ENCODE measurements at regions not wholly inside any gene's neighbourhood (a gene's known extent, or its start where the extent isn't known, plus 50 kb on each side); places are given as distances from the start of the nearest gene placed in this dataset.

DNA sequence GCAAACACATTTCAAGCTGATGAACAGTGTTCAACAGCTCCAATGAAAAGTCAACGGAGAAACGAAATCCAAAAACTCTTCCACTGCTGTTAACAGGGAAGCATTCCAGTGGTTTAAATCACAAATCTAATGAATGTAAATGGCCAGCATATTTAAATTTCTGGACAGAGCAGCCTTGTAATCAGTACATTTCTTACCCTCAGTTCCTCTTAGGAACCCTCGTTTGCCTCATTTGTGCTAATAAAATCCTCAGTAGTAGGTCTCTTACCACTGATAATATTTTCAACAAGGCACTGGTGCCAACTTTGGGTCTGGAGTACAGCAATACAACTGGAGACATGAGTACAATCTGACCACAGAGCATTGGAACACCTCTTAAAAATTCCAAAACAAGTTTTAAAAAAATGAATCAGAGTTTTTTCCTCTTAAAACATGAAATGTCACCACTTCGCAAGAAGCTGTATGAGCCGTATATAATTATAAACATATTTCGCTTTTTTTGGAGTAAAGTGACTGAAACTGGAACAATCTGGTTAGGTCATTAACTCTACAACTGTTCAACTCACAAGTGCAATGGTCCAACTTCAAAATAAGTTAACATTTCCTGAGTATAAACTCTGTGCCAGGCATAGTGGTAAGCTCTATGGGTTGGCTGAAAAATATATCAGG, 211.2 kb downstream of the CPEB2 start:
- Histone ChIP-seq H3K4me3 (no peak overlapping the region), H3K27me3 (no peaks in the 10 kb centered on the region), H3K4me2 (no peak overlapping the region), H3K36me3 (no peaks in the 10 kb centered on the region), H3K4me1 (peaks cover 0 to 8% (median 5%) of the 10 kb centered on the region in 10 experiments; a peak in 10 of 20 replicates), H3K27ac (no peak overlapping the region), H3K9ac (no peak overlapping the region), H4K20me1 (no peaks in the 10 kb centered on the region), H3K9me3 (replicated peaks in 1 of 11) (peaks cover 0 to 2% (median 0%) of the 10 kb centered on the region in 11 experiments; a peak in 3 of 22 replicates)
- no peak for TF ChIP-seq Cebpa-rat (IDR thresholded peaks at IDR 0.05)

DNA sequence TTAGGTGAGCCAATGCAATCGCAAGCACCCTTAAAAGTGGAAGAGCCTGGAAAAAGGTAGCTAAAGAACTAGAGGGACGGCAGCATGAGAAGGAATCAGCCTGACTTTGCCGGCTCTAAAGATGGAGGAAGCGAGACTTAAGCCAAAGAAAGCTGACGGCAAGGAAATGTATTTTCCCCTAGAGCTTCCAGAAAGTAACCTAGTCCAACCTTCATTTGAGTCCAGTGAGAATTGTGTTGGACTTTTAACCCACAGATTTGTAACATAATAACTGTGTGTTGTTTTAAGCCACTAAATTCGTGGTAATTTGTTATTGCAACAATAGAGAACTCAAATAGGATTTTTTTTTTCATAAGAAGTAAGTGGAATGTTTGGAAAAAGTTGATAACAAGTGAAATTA, 212.7 kb upstream of the C1QTNF7 start:
- Histone ChIP-seq H4K20me1 (no peaks in the 10 kb centered on the region), H3K9me3 (replicated peaks in 1 of 11) (no peaks in the 10 kb centered on the region), H3K4me3 (no peak overlapping the region), H3K27ac (no peak overlapping the region), H3K27me3 (no peaks in the 10 kb centered on the region), H3K36me3 (no peaks in the 10 kb centered on the region), H3K9ac (no peak overlapping the region), H3K4me2 (no peak overlapping the region), H3K4me1 (peaks cover 0 to 8% (median 5%) of the 10 kb centered on the region in 10 experiments; a peak in 10 of 20 replicates)
- no peak for TF ChIP-seq Cebpa-rat (IDR thresholded peaks at IDR 0.05)

DNA sequence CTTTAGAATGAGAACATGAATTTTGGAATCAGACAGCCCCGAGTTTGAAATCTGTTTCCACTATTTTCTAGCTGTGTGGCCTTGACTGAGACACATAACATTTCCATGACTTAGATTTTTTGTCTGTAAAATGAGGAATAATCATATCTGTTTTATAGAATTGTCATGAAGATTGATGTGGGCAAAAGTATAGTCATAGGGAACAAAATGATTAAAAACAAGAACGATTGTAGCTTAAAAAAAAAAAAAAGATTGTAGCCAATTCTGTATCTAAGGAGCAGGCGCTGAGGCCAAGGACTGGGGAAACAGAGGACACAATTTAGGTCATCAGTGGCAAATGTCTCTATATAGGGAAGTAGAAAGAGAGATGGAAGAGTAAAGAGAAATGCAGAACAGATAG, 201.6 kb upstream of the C1QTNF7 start:
- H4K20me1 ChIP-seq, result no peaks in the 10 kb centered on the region
- no peak overlapping the region for H3K9ac ChIP-seq
- no peak overlapping the region for H3K4me3 ChIP-seq
- H3K36me3 ChIP-seq, result no peaks in the 10 kb centered on the region
- H3K9me3 ChIP-seq (replicated peaks in 1 of 11), result no peaks in the 10 kb centered on the region
- no peak overlapping the region for H3K27ac ChIP-seq
- H3K4me2 ChIP-seq, result no peak overlapping the region
- TF ChIP-seq Cebpa-rat (IDR thresholded peaks at IDR 0.05), result no peak
- H3K4me1 ChIP-seq, result no peaks in the 10 kb centered on the region
- H3K27me3 ChIP-seq, result no peaks in the 10 kb centered on the region

DNA sequence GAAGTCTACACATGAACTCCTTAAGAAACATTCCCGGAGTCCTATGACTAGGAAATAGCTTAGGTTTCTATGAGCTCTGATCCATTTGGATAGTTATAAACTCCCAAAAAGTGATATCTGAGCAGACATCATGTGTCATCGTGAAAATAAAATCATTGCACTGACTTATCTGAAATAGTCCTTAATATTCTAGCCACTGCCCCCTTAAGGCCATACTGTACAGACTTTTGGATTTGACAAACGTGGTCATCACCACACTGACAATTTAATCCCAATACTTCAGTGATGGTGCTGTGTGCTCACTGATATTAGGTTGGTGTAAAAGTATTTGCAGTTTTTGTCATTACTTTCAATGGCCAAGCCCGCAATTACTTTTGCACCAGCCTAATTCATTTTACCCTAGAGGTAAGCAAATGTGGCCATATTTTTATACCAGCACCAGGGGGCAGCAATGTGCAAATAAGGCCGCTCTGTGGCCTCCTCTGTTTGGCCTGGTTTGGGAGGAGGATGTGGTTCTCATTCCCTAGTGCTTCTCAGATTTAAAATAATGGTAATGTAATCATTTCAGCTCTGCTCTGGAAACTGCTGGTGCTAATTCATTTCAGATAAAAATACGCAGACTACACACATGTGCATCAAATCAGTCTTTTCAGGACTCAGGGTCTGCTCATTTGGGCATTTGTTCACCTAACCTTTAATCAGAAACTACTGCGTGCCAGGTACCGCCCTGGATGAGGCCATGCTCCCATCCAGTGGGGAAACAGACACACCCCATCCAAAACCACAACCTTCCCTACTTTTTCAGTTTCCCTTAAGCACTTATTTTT, 196.4 kb upstream of the C1QTNF7 start:
- H3K4me2 ChIP-seq, result no peak overlapping the region
- H3K9me3 ChIP-seq (replicated peaks in 1 of 11), result no peaks in the 10 kb centered on the region

DNA sequence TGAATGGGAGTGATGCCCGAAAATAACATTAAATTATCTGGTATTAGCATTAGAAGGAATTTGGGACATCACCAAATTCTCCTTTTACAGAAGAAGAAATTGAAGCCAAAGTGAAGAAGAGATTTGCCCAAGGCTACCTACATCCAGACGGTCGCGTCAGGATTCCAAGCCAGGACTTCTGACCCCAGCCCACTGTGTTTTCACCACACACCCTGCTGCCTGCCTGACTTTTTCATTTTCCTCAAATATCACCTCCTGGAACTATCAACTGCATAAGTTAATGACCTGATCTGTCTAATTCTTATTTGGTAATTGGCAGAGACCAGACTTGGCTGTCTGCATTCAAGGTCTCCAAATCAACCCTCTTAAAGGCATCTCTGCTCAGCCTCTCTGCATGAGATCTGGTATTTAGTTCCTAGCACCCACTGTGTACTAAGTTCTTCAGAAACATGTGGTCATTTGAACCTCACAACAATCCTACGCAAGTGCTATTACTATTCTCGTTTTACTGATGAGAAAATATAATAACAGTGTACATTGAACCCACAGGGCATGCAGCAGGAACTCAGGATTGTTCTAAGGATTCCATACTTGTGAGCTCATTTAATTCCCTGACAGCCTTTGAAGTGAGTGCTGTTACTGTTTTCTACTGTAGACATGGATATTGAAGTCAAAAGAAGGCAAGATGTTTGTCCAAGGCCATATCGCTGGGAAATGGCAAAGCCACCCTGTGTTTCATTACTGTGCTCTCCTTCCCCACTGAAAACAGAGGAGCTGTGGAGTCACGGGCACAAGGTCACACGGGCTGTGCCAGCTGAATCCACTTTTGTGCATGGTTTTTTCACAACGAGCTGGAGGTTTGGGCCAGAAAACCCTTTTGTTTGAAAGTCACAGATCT, 195.2 kb upstream of the C1QTNF7 start:
- no peaks in the 10 kb centered on the region for H4K20me1 ChIP-seq

More for the DNA sequence above, 196.4 kb upstream of the C1QTNF7 start:
- Histone ChIP-seq H3K4me3 (no peak overlapping the region), H3K36me3 (no peaks in the 10 kb centered on the region), H3K27ac (no peak overlapping the region), H3K27me3 (no peaks in the 10 kb centered on the region), H3K4me1 (peaks cover 11 to 37% (median 21%) of the 10 kb centered on the region in 10 experiments), H3K9ac (no peak overlapping the region), H4K20me1 (no peaks in the 10 kb centered on the region)
- TF ChIP-seq Cebpa-rat (IDR thresholded peaks at IDR 0.05), result no peak

DNA sequence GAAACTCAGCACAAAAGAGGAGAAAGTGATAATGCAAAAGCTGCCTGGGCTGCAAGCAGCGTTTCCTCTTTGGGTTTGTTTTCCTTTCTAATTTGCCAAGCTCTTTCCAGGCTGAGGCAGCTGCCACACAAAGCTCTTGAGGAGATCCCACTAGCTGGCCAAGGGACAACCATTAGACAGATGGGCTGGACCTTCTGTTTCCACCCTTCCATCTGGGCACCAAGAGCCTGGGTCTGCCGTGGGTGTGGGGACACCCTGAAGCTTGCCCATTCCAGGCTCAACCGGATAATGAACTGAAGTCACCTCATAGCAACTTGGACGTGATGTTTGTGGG, 194.6 kb upstream of the C1QTNF7 start:
- H3K27me3 ChIP-seq, result no peaks in the 10 kb centered on the region
- peak overlapping the region in 5 of 11 experiments; percentile 12 to 45 (median 33); a peak in 8 of 22 replicates for H3K27ac ChIP-seq
- H3K4me3 ChIP-seq, result no peak overlapping the region
- H3K4me1 ChIP-seq, result peaks cover 11 to 43% (median 21%) of the 10 kb centered on the region in 10 experiments
- H3K36me3 ChIP-seq, result no peaks in the 10 kb centered on the region
- no peaks in the 10 kb centered on the region for H3K9me3 ChIP-seq (replicated peaks in 1 of 11)
- TF ChIP-seq Cebpa-rat (IDR thresholded peaks at IDR 0.05), result no peak
- no peaks in the 10 kb centered on the region for H4K20me1 ChIP-seq
- H3K4me2 ChIP-seq, result peak overlapping the region; percentile 52 to 82 (median 62)
- peak overlapping the region in 3 of 11 experiments; percentile 7 to 27 (median 20); a peak in 3 of 22 replicates for H3K9ac ChIP-seq

More for the DNA sequence above, 195.2 kb upstream of the C1QTNF7 start:
- peaks cover 11 to 38% (median 21%) of the 10 kb centered on the region in 10 experiments for H3K4me1 ChIP-seq
- no peak for TF ChIP-seq Cebpa-rat (IDR thresholded peaks at IDR 0.05)
- peak overlapping the region in 5 of 11 experiments; percentile 12 to 45 (median 33); a peak in 7 of 22 replicates for H3K27ac ChIP-seq
- no peak overlapping the region for H3K4me3 ChIP-seq
- H3K27me3 ChIP-seq, result no peaks in the 10 kb centered on the region
- no peaks in the 10 kb centered on the region for H3K9me3 ChIP-seq (replicated peaks in 1 of 11)
- H3K4me2 ChIP-seq, result peak overlapping the region; percentile 52 to 82 (median 62); a peak in 21 of 22 replicates
- H3K36me3 ChIP-seq, result no peaks in the 10 kb centered on the region
- peak overlapping the region in 3 of 11 experiments; percentile 7 to 27 (median 20); a peak in 3 of 22 replicates for H3K9ac ChIP-seq

DNA sequence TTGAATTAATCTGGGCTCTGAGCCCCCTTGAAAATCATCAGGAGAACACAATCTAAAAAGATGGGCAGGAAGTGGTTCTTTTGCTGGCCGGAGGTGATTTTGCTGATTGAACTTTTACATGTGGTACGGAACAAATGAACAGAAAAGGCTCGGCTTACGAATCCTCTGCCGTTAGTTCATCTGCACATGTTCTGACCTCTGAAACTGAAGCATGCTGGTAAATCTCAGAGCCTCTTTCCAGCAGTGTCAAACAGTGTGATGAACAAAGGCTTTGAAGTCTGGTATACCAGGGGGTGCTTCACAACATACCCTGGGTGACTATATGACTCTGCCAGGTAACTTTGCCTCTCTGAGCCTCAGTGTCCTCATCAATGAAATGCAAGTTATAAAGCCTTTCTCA, 194.2 kb upstream of the C1QTNF7 start:
- TF ChIP-seq Cebpa-rat (IDR thresholded peaks at IDR 0.05), result no peak
- peak overlapping the region; percentile 52 to 82 (median 62) for H3K4me2 ChIP-seq

DNA sequence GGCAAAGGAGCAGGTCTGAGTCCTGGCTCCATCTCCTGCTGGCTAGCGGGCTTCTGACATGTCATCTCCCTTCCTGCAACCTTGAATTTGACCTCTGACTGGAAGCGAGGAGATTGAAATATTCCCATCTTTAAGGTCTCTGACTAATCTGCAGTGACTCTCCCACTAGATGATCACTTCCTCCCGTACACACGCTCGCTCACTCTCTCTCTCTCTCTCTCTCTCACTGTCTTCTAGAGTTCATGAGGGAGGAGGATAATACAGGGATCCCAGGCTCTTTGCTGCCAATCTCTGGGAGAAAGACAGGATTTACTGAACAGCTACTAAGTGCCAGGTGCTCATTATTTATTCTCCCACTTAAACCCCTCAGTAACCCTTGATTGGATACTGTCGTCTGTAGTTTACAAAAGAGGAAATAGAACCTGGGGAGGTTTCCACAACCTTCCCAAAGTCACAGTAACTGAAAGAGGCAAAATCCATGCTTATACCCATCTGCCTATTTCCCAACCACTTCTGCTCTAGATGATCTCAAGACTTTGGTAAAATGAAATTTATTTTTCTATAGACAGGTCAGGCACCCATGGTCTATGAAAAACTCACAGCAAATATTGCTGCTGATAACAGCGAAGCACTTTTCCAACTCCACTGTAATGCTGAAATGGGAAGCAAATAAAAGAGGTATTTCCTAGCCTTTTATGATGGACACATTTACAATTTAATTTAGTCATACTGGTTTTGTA, 193.5 kb upstream of the C1QTNF7 start:
- Histone ChIP-seq H3K4me2 (peak overlapping the region; percentile 52 to 82 (median 62); a peak in 19 of 22 replicates), H3K27ac (peak overlapping the region in 2 of 11 experiments; percentile 33 to 39; a peak in 3 of 22 replicates), H4K20me1 (no peaks in the 10 kb centered on the region), H3K4me1 (peaks cover 11 to 43% (median 23%) of the 10 kb centered on the region in 10 experiments), H3K9ac (no peak overlapping the region), H3K36me3 (no peaks in the 10 kb centered on the region), H3K9me3 (replicated peaks in 1 of 11) (no peaks in the 10 kb centered on the region), H3K27me3 (no peaks in the 10 kb centered on the region), H3K4me3 (0 out of 20 replicates have a peak overlapping the region, but pooled peaks of 1 of the 10 experiments have one; percentile 3)
- no peak for TF ChIP-seq Cebpa-rat (IDR thresholded peaks at IDR 0.05)

More for the DNA sequence above, 194.2 kb upstream of the C1QTNF7 start:
- H3K4me3 ChIP-seq, result 0 out of 20 replicates have a peak overlapping the region, but pooled peaks of 1 of the 10 experiments have one; percentile 3
- H4K20me1 ChIP-seq, result no peaks in the 10 kb centered on the region
- peaks cover 11 to 43% (median 21%) of the 10 kb centered on the region in 10 experiments for H3K4me1 ChIP-seq
- peak overlapping the region in 2 of 11 experiments; percentile 20 to 27; a peak in 2 of 22 replicates for H3K9ac ChIP-seq
- peak overlapping the region in 5 of 11 experiments; percentile 12 to 45 (median 33); a peak in 7 of 22 replicates for H3K27ac ChIP-seq
- H3K9me3 ChIP-seq (replicated peaks in 1 of 11), result no peaks in the 10 kb centered on the region
- H3K27me3 ChIP-seq, result no peaks in the 10 kb centered on the region
- no peaks in the 10 kb centered on the region for H3K36me3 ChIP-seq
